ENCODE measurements at regions not wholly inside any gene's neighbourhood (a gene's known extent, or its start where the extent isn't known, plus 50 kb on each side); places are given as distances from the start of the nearest gene placed in this dataset.

GRCh38 chr2:105962221-105962620 is 217.5 kb downstream of the NCK2 start:
- Histone ChIP-seq H4K20me1 (replicated peaks in 1 of 2; ENCODE audit: control insufficient read depth in 1 of 2, insufficient read depth in 2 of 2, low read length in 2 of 2) (no peaks in the 10 kb centered on the region), H4K91ac (replicated peaks; ENCODE audit: insufficient read length, low read length) (no peak overlapping the region), H3K4me2 (ENCODE audit: insufficient read depth in 1 of 2, low read depth in 2 of 2, low read length in 2 of 2) (peak overlapping the region; percentile 21 to 53; a peak in 1 of 4 replicates), H3K23ac (ENCODE audit: insufficient read length) (no peak overlapping the region), H2BK5ac (ENCODE audit: low read depth, low read length) (0 out of 2 replicates have a peak overlapping the region, but pooled peaks have one; percentile 1), H4K5ac (ENCODE audit: insufficient read length, low read depth, low read length) (no peak overlapping the region), H3K18ac (ENCODE audit: extremely low read depth, low read length) (no peak overlapping the region), H3K27me3 (replicated peaks in 1 of 4; ENCODE audit: control insufficient read depth in 3 of 4, extremely low read depth in 1 of 4, insufficient read depth in 3 of 4, low read length in 3 of 4) (no peaks in the 10 kb centered on the region; a peak in 1 of 7 replicates), H3K23me2 (ENCODE audit: low read depth, low read length) (no peaks in the 10 kb centered on the region; the same call in 1 of the 2 replicates), H2BK120ac (replicated peaks; ENCODE audit: low read depth, low read length) (no peak overlapping the region), H2BK12ac (ENCODE audit: low read depth, low read length) (peak overlapping the region; percentile 64), H4K8ac (ENCODE audit: extremely low read depth, insufficient read depth, low read length) (no peak overlapping the region), H3K4me3 (ENCODE audit: extremely low read depth in 1 of 4, insufficient read depth in 2 of 4, low read depth in 3 of 4, low read length in 4 of 4) (peak overlapping the region in 1 of 4 experiments; percentile 31; a peak in 1 of 8 replicates), H3K14ac (ENCODE audit: insufficient read length) (no peak overlapping the region), H3K36me3 (ENCODE audit: control insufficient read depth in 2 of 4, insufficient read depth in 4 of 4, low read length in 3 of 4) (no peaks in the 10 kb centered on the region), H3K9me3 (ENCODE audit: insufficient read depth in 2 of 2, low read depth in 1 of 2, low read length in 1 of 2) (peaks cover 0 to 7% of the 10 kb centered on the region in 2 experiments; a peak in 1 of 4 replicates), H2AFZ (ENCODE audit: low read length) (peak overlapping the region; percentile 92; the same call in 1 of the 2 replicates), H2BK20ac (ENCODE audit: low read length) (no peak overlapping the region), H3K79me2 (ENCODE audit: control insufficient read depth in 1 of 2, insufficient read depth in 2 of 2, low read length in 2 of 2) (no peaks in the 10 kb centered on the region), H3K79me1 (ENCODE audit: low read depth, low read length) (no peaks in the 10 kb centered on the region), H3K9ac (replicated peaks in 1 of 4; ENCODE audit: extremely low read depth in 1 of 4, low read depth in 3 of 4, low read length in 3 of 4) (peak overlapping the region in 1 of 4 experiments; percentile 40; a peak in 2 of 7 replicates), H3K56ac (replicated peaks; ENCODE audit: insufficient read length, low read depth, low read length) (no peak overlapping the region), H3K4me1 (replicated peaks in 1 of 4; ENCODE audit: control insufficient read depth in 3 of 4, insufficient read depth in 4 of 4, low read length in 3 of 4) (peaks cover 6 to 18% (median 14%) of the 10 kb centered on the region in 4 experiments), H2AK5ac (ENCODE audit: low read depth, low read length) (no peak overlapping the region), H2BK15ac (ENCODE audit: low read length) (no peak overlapping the region), H3K27ac (ENCODE audit: low read depth, low read length) (peak overlapping the region; percentile 45; the same call in 1 of the 2 replicates), H3K4ac (replicated peaks; ENCODE audit: insufficient read length, low read depth, low read length) (no peak overlapping the region)
- CTCF ChIA-PET (ENCODE audit: partially characterized antibody) = interaction anchor here (0.6 to 1.3 kb wide), 5 partner anchors 10 to 793 kb away, joined by 3 to 5 read pairs (median 3); no protein-coding TSS in a partner anchor
- no peak for TF ChIP-seq CHD2 (IDR thresholded peaks at IDR 0.05; ENCODE audit: low read length)
- no peak for TF ChIP-seq RXRA (IDR thresholded peaks at IDR 0.05; ENCODE audit: insufficient read depth, low read depth, low read length)
- no peak for TF ChIP-seq GABPA (IDR thresholded peaks at IDR 0.05; ENCODE audit: borderline replicate concordance, insufficient read depth, low read length)
- TF ChIP-seq TAF1 (IDR thresholded peaks at IDR 0.05; ENCODE audit: low read depth, low read length) = no peak
- FAIRE-seq = no peak
- DNase-seq (ENCODE audit: low read depth in 1 of 2, low spot score in 2 of 2) = no peak
- POLR2A ChIA-PET (ENCODE audit: partially characterized antibody) = interaction anchor here (1.2 kb wide), 1 partner anchor 10 kb away, joined by 3 read pairs; no protein-coding TSS in a partner anchor
- WGBS, 2 experiments (ENCODE audit: extremely low coverage in 1 of 2, insufficient coverage in 1 of 2, insufficient read length in 1 of 2, insufficient replicate concordance in 2 of 2, low coverage in 1 of 2, low lambda C conversion rate in 2 of 2, missing lambda C conversion rate in 1 of 2) = 83% methylated on average over 6 of the region's 6 CpGs; no CpG with 5 or more reads in 1 of the 2 experiments

Measured in H1 (cell line).